ENCODE measurements at regions not wholly inside any gene's neighbourhood (a gene's known extent, or its start where the extent isn't known, plus 50 kb on each side); places are given as distances from the start of the nearest gene placed in this dataset.

GRCh38 chr6:91376686-91377085 is 789.8 kb upstream of the MAP3K7 start:
- FAIRE-seq (no peak), ATAC-seq (no peak), DNase-seq (ENCODE audit: low read depth, low spot score) (no peak)
- POLR2A ChIA-PET = no interaction called here
- Histone ChIP-seq H3K27me3 (replicated peaks in 1 of 2; ENCODE audit: control insufficient read depth in 2 of 2, insufficient read depth in 2 of 2, low read length in 1 of 2) (no peaks in the 10 kb centered on the region), H3K4me2 (ENCODE audit: control insufficient read depth, insufficient read depth) (no peak overlapping the region), H3K27ac (ENCODE audit: control insufficient read depth, insufficient read depth) (no peak overlapping the region), H3K36me3 (ENCODE audit: control insufficient read depth in 2 of 2, insufficient read depth in 2 of 2, low read length in 1 of 2) (no peaks in the 10 kb centered on the region), H3K4me1 (ENCODE audit: control insufficient read depth, insufficient read depth, low read length) (no peaks in the 10 kb centered on the region), H3K9me3 (replicated peaks; ENCODE audit: control insufficient read depth, insufficient read depth, low read length) (no peaks in the 10 kb centered on the region), H4K20me1 (ENCODE audit: control insufficient read depth, insufficient read depth) (no peaks in the 10 kb centered on the region), H3K4me3 (no peak overlapping the region), H3K9ac (ENCODE audit: control insufficient read depth, insufficient read depth, low read length) (no peak overlapping the region), H3K79me2 (ENCODE audit: control insufficient read depth, insufficient read depth, low read length) (no peaks in the 10 kb centered on the region), H2AFZ (ENCODE audit: control insufficient read depth, low read depth, low read length) (no peak overlapping the region)
- intact Hi-C loops (cut with micrococcal nuclease; ENCODE audit: unreplicated experiment) (no loop called here), in situ Hi-C loops (cut with MboI) (no loop called here)
- SMC1A ChIA-PET (ENCODE audit: uncharacterized antibody, unreplicated experiment) = interaction anchor here (0.9 to 1.8 kb wide), 2 partner anchors 9 to 354 kb away, joined by 3 to 7 read pairs; no protein-coding TSS in a partner anchor
- TF ChIP-seq BACH1 (IDR thresholded peaks at IDR 0.05; ENCODE audit: borderline replicate concordance) (no peak), MTA3 (IDR thresholded peaks at IDR 0.05; ENCODE audit: borderline replicate concordance, low read length) (no peak)
- no TSS peak for BruUV-seq (replicated peaks)
- RAD21 ChIA-PET (ENCODE audit: unreplicated experiment) = no interaction called here
- 25% methylated on average over 4 of the region's 4 CpGs for WGBS (ENCODE audit: insufficient coverage, insufficient replicate concordance, low lambda C conversion rate, missing lambda C conversion rate)
- CTCF ChIA-PET = no interaction called here

GRCh38 chr6:91366781-91367180 is 779.9 kb upstream of the MAP3K7 start:
- no TSS peak for BruUV-seq (replicated peaks)
- ATAC-seq (no peak), FAIRE-seq (no peak), DNase-seq (ENCODE audit: low read depth, low spot score) (no peak)
- intact Hi-C loops (cut with micrococcal nuclease; ENCODE audit: unreplicated experiment) = no loop called here
- Histone ChIP-seq H3K4me1 (ENCODE audit: control insufficient read depth, insufficient read depth, low read length) (no peaks in the 10 kb centered on the region), H4K20me1 (ENCODE audit: control insufficient read depth, insufficient read depth) (no peaks in the 10 kb centered on the region), H3K79me2 (ENCODE audit: control insufficient read depth, insufficient read depth, low read length) (no peaks in the 10 kb centered on the region), H3K27ac (ENCODE audit: control insufficient read depth, insufficient read depth) (no peak overlapping the region), H3K9me3 (replicated peaks; ENCODE audit: control insufficient read depth, insufficient read depth, low read length) (no peaks in the 10 kb centered on the region), H3K36me3 (ENCODE audit: control insufficient read depth in 2 of 2, insufficient read depth in 2 of 2, low read length in 1 of 2) (no peaks in the 10 kb centered on the region), H2AFZ (ENCODE audit: control insufficient read depth, low read depth, low read length) (no peak overlapping the region), H3K27me3 (replicated peaks in 1 of 2; ENCODE audit: control insufficient read depth in 2 of 2, insufficient read depth in 2 of 2, low read length in 1 of 2) (no peaks in the 10 kb centered on the region), H3K4me3 (no peak overlapping the region), H3K9ac (ENCODE audit: control insufficient read depth, insufficient read depth, low read length) (no peak overlapping the region), H3K4me2 (ENCODE audit: control insufficient read depth, insufficient read depth) (no peak overlapping the region)
- ChIA-PET CTCF (interaction anchor here (0.5 to 1.8 kb wide), 3 partner anchors 12 to 285 kb away, joined by 3 to 4 read pairs (median 3); no protein-coding TSS in a partner anchor), POLR2A (no interaction called here), SMC1A (ENCODE audit: uncharacterized antibody, unreplicated experiment) (interaction anchor here (1.0 to 1.6 kb wide), 7 partner anchors 9 to 29 kb away, joined by 3 to 7 read pairs (median 4); no protein-coding TSS in a partner anchor), RAD21 (ENCODE audit: unreplicated experiment) (no interaction called here)
- in situ Hi-C loops (cut with MboI) = no loop called here
- WGBS (ENCODE audit: insufficient coverage, insufficient replicate concordance, low lambda C conversion rate, missing lambda C conversion rate) = 17% methylated on average over 3 of the region's 3 CpGs
- no peak for TF ChIP-seq CHD2 (IDR thresholded peaks at IDR 0.05; ENCODE audit: borderline replicate concordance, low read depth, low read length)
- no peak for TF ChIP-seq HDGF (IDR thresholded peaks at IDR 0.05)
- TF ChIP-seq E4F1 (IDR thresholded peaks at IDR 0.05; ENCODE audit: borderline replicate concordance, partially characterized antibody) = no peak
- no peak for TF ChIP-seq ZBTB11 (CRISPR knock-in tag; IDR thresholded peaks at IDR 0.05)
- TF ChIP-seq KLF5 (IDR thresholded peaks at IDR 0.05; ENCODE audit: partially characterized antibody) = no peak
- TF ChIP-seq SKIL (IDR thresholded peaks at IDR 0.05; ENCODE audit: low read depth, poor library complexity, severe bottlenecking) = no peak
- no peak for TF ChIP-seq SIX5 (IDR thresholded peaks at IDR 0.05; ENCODE audit: low read depth, low read length, severe bottlenecking)
- no peak for TF ChIP-seq GATAD2B (conservative IDR thresholded peaks at IDR 0.05; ENCODE audit: low read depth)
- TF ChIP-seq BACH1 (IDR thresholded peaks at IDR 0.05; ENCODE audit: borderline replicate concordance) = no peak

Data from GM12878 (cell line).